ENCODE measurements at regions not wholly inside any gene's neighbourhood (a gene's known extent, or its start where the extent isn't known, plus 50 kb on each side); places are given as distances from the start of the nearest gene placed in this dataset.

- no peak for TF ChIP-seq YY1 (IDR thresholded peaks at IDR 0.05)
- no peak for TF ChIP-seq CTCF (IDR thresholded peaks at IDR 0.05; ENCODE audit: low read depth, low read length, missing input control)
- TF ChIP-seq SP1 (IDR thresholded peaks at IDR 0.05), result no peak
- TF ChIP-seq RXRA (IDR thresholded peaks at IDR 0.05), result no peak
- TF ChIP-seq TAF1 (conservative IDR thresholded peaks at IDR 0.05), result no peak
- no peak for TF ChIP-seq EGR1 (IDR thresholded peaks at IDR 0.05; ENCODE audit: low read depth in 2 of 2)
- TF ChIP-seq REST (IDR thresholded peaks at IDR 0.05), result no peak
- TF ChIP-seq HNF4G (IDR thresholded peaks at IDR 0.05), result no peak
- no peak for TF ChIP-seq ATF3 (IDR thresholded peaks at IDR 0.05)
These were observed 1844.6 kb upstream of the PIK3C3 start for GRCh38 chr18:40110455-40110854.

All from liver (tissue), 3 donors.